Endothelial cell of hepatic sinusoid (primary cell): ENCODE measurements at regions not wholly inside any gene's neighbourhood (a gene's known extent, or its start where the extent isn't known, plus 50 kb on each side); places are given as distances from the start of the nearest gene placed in this dataset.

Source experiments
- in situ Hi-C: cut with HindIII; loops from 2 replicates; pipeline ENCODE4 v1.10.0; 2017; ENCODE audit warnings: low sequenced_read_pairs

GRCh38 chr1:105678334-105678733 lies 1378.1 kb upstream of the PRMT6 start:
- in situ Hi-C loops = no loop called here

- in situ Hi-C loops = no loop called here
Measured at GRCh38 chr1:105684714-105685113, 1371.8 kb upstream of the PRMT6 start.

GRCh38 chr1:105686026-105686425 lies 1370.4 kb upstream of the PRMT6 start:
- in situ Hi-C loops = no loop called here

- in situ Hi-C loops = no loop called here
Measured at GRCh38 chr1:105686874-105687690, 1369.4 kb upstream of the PRMT6 start.

GRCh38 chr1:105700723-105701122 lies 1355.8 kb upstream of the PRMT6 start:
- in situ Hi-C loops = loop anchor here (5.0 kb wide), 1 partner anchor 93 kb away; no protein-coding TSS in a partner anchor

GRCh38 chr1:105724286-105724685 lies 1332.2 kb upstream of the PRMT6 start:
- in situ Hi-C loops = no loop called here

GRCh38 chr1:105730701-105731100 lies 1325.8 kb upstream of the PRMT6 start:
- in situ Hi-C loops = no loop called here

- in situ Hi-C loops = no loop called here
Measured at GRCh38 chr1:105736349-105736748, 1320.1 kb upstream of the PRMT6 start.

- in situ Hi-C loops = no loop called here
Measured at GRCh38 chr1:105779727-105780126, 1276.7 kb upstream of the PRMT6 start.

- in situ Hi-C loops = no loop called here
Measured at GRCh38 chr1:105785021-105785420, 1271.5 kb upstream of the PRMT6 start.

- in situ Hi-C loops = no loop called here
Measured at GRCh38 chr1:105793536-105794146, 1262.8 kb upstream of the PRMT6 start.

- in situ Hi-C loops = no loop called here
Measured at GRCh38 chr1:105795741-105796140, 1260.7 kb upstream of the PRMT6 start.

GRCh38 chr1:105830571-105831146 lies 1225.8 kb upstream of the PRMT6 start:
- in situ Hi-C loops = no loop called here

- in situ Hi-C loops = no loop called here
Measured at GRCh38 chr1:105838071-105838470, 1218.4 kb upstream of the PRMT6 start.

- in situ Hi-C loops = no loop called here
Measured at GRCh38 chr1:105865546-105865945, 1190.9 kb upstream of the PRMT6 start.

GRCh38 chr1:105872817-105873216 lies 1183.7 kb upstream of the PRMT6 start:
- in situ Hi-C loops = no loop called here

- in situ Hi-C loops = no loop called here
Measured at GRCh38 chr1:105874621-105875020, 1181.9 kb upstream of the PRMT6 start.

- in situ Hi-C loops = no loop called here
Measured at GRCh38 chr1:105886309-105886708, 1170.2 kb upstream of the PRMT6 start.

- in situ Hi-C loops = no loop called here
Measured at GRCh38 chr1:105891308-105891707, 1165.2 kb upstream of the PRMT6 start.

- in situ Hi-C loops = no loop called here
Measured at GRCh38 chr1:105894006-105894405, 1162.5 kb upstream of the PRMT6 start.

GRCh38 chr1:105909811-105910210 lies 1146.7 kb upstream of the PRMT6 start:
- in situ Hi-C loops = no loop called here

GRCh38 chr1:105914403-105914802 lies 1142.1 kb upstream of the PRMT6 start:
- in situ Hi-C loops = no loop called here
